ENCODE measurements at regions not wholly inside any gene's neighbourhood (a gene's known extent, or its start where the extent isn't known, plus 50 kb on each side); places are given as distances from the start of the nearest gene placed in this dataset.

- no peak for DNase-seq
Observed at GRCh38 chr2:22890132-22890531, 494.8 kb upstream of the KLHL29 start.

DNA sequence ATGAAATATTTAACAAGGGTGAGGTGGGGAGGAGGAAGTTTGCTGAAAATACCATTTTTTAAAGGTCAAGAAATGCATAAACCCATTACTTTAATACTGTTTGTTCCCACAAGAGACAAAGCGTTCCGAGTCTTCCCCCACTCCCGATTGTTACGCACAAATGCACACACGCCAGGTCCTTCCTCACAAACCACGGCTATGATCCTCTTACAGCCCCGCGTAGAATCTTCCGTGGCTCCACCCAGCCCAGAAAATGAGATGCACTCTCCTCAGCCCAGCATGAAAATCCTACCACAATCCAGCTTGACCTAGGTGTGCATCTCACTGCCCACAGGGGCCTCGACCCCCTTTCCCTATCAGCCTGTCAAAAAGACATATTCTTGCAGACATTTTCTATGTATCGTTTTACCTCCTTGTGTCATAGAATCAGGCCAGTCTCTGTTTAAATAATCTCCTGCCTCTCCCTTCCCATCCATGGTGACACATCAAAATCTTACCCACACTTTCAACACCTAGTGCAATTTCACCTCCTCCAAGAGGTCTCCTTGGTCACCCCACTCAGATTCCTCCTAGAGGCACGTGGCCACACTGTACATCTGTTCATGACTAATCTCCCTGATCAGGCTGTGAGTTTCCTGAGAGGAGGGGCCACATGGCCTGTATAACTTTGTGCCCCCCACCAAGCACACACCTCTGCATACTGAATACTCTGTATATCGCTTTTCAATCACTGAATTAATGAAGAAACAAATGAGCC lies 491.0 kb upstream of the KLHL29 start:
- no peak for DNase-seq

DNA sequence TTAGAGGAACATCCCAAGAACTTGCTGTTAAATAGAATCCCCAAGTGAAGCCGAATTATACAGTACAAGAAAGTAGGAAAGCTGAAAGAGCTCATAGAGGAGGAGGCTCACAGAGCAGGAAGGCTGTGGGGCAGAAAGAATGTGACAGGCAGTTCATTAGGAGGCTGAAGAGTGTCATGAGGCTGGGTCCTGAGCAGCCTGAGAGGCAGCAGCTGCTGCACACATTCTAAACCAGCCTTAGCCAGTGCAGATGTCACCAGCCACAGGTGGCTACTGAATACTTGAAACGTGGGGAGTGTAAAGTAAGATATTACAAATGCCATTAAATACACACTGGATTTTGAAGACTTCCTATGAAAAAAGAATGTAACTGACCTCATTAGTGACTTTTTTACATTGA lies 490.2 kb upstream of the KLHL29 start:
- DNase-seq, result no peak

DNA sequence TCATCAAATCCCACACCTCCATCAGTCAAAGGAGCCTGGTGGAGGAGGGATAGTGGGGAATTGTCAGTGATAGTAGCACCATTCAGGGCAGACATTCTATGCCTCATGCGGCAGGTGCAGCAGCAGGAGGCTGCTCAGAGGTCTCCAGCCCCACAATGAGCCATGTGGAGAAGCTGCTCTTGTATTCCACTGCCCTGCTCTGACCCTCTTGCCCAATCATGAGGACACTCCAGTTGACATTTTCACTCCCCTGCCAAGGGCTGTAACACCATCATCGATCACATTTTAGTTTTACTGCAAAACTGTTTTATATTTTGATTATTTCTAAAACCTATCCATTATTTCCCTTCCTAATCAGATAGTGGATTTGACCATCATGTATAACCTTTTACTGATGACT lies 487.6 kb upstream of the KLHL29 start:
- no peak for DNase-seq

DNA sequence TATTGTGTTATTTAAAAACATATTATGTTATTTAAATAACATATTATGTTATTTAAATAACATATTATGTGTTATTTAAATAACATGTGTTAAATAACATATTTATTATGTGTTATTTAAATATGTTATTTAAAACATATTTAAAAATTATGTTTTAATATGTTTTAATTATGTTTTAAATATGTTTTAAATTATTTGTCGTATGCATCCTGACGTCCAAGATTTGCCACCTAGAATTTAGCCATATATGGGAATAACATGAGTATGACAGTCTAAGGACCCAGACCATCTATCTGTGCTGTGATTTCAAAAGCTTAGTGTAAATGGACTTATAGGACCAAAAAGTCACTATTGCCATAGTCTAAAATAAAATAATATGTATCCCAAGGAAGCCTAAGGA lies 484.3 kb upstream of the KLHL29 start:
- no peak for DNase-seq

DNA sequence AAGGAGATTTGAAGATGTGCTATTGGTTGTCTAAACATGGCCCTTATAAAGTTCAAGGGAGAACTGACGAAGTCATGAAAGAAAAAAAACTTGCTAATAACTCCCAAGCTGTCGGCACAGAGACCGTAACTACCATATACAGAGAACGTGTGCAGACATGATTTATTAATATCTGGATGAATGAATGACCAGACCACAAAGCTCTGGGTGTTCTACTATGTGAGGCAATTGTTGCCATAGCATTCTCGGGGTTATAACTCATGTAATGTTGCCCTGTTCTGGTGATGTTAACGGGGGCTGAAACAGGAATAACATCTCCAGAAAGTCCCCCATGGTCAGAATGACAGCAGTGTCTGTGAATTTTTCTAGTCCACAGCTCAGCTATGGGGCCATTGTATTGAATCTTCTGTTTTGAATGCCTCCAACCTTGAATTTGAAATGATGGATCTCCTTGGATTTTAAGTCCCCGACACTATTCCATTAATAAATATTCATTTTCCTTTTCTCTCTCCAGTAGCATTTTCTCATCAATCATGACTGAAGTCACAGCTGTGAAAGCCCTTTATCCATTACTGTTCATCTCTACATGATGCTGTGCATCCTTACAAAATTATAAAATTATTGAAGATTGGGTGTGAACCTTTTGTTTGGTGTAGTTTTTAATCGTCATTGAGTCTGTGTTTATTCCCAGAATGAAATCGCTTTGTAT lies 483.4 kb upstream of the KLHL29 start:
- no peak for DNase-seq

GRCh38 chr2:22902180-22902550 lies 482.8 kb upstream of the KLHL29 start:
- no peak for DNase-seq

- DNase-seq, result no peak
Observed at GRCh38 chr2:22902662-22903165, 482.3 kb upstream of the KLHL29 start.

DNA sequence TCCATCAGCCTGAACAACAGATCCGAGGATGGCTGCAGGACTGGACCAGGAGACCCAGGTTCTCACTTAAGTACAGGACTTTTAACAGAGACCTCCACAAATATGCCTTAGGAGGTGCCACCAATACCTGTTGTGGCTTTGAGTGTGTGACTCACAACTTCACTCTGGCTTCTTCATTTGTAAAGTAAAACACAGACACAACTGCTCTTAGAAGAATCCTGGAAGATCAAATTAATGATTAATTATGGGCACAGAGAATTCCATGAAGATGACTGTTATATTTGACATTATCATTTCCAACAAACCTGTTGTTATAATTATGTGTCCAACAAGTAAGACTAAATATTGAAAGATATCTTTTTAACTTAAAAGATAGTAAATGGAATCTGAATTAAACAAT lies 481.4 kb upstream of the KLHL29 start:
- no peak for DNase-seq

- DNase-seq, result peak; percentile 4
Observed at GRCh38 chr2:22904126-22904684, 480.8 kb upstream of the KLHL29 start.

GRCh38 chr2:22907330-22907729 lies 477.6 kb upstream of the KLHL29 start:
- DNase-seq, result no peak

DNA sequence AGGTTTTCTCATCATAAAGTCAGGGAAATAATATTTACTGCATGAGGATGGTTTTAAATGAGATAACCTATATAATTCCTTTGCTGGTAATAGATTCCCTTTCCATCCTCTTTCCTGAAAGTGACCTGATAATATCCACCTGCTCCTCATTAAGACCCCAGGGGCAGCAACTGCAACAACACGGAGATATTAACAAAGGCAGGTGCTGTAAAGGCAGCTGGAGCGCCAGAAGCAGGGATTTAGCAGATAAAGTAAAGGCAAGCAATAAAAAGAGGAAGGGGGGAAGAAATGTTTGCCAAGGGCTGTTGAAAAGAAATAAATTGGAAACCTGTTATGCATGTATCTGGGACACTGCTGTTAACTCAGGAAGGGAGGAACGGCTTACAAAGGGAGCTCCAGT lies 472.6 kb upstream of the KLHL29 start:
- no peak for DNase-seq

- DNase-seq, result no peak
Observed at GRCh38 chr2:22929998-22930397, 455.0 kb upstream of the KLHL29 start.

- no peak for DNase-seq
Observed at GRCh38 chr2:22930781-22931180, 454.2 kb upstream of the KLHL29 start.

DNA sequence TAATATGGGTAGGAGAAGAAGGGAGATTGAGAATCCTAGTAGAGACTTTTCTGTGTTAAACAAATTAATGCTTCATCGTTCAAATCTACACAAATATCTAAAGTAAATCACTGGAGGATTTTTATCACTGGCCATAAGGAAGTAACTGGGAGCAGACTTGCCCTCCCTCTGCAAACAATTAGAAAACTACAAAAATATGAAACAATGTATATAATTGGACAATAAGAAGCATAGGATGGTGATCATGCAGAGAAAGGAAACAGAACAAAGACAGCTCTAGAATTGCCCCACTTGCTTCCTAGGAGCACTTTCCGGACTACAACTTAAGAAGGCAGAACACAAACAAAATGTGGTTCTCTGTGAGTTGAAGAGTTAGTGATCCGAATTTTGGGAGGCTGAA lies 452.7 kb upstream of the KLHL29 start:
- DNase-seq, result no peak

DNA sequence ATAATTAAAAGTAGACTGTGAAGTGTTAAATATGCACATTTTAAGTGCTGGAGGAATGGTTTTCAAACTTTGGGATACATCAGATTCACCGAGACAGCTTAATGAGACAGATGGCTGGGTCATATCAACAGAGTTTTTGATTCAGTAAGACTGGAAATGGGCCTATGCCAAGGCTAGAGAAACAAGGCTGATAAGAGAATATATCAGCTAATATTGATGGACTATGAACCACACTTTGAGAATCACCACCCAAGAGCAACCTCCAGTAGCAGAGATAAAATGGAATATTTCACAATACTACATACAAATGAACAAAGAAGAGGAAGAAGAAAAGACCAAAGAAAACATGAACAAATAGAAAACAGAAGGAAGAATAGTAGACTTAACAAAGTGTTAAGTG lies 450.2 kb upstream of the KLHL29 start:
- no peak for DNase-seq

DNA sequence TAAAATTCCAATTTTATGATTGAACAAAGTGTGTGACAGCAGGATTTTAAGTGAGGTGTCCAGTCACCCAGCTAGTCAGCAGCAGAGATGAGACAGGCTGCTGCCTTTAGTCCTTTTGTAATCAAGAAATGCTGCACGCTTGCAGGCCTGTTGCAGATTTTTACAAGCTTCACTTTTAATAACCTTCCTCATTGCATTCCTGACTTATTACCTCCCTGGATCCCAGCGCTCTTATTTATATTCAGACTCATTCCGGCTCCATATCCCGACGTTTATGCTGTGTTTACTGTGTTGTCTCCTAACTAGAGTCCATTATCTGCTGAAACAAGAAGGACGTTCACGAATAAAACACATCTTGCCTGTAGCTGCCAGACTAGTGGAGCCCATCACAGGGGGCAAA lies 442.5 kb upstream of the KLHL29 start:
- DNase-seq, result no peak

- no peak for DNase-seq
Observed at GRCh38 chr2:22944143-22944542, 440.8 kb upstream of the KLHL29 start.

DNA sequence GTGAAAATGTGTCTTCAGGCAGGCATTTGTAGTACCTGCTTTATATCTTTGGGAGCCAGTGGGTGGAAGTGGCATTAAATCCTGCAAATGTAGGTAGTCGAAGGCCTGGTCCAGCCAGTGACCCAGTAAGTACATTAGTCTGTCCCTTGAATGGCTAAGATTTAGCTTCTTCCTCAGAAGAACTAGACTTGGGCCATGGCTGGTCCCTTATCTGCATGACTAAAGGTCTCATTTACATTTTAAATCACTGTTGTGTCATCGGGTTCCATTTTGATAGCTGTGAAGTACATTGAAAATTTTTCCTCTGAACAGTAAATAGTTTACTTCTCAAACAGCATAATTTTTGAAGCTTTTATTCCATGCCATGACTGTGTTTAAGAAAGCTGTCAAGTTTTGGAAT lies 438.4 kb upstream of the KLHL29 start:
- DNase-seq, result no peak

DNA sequence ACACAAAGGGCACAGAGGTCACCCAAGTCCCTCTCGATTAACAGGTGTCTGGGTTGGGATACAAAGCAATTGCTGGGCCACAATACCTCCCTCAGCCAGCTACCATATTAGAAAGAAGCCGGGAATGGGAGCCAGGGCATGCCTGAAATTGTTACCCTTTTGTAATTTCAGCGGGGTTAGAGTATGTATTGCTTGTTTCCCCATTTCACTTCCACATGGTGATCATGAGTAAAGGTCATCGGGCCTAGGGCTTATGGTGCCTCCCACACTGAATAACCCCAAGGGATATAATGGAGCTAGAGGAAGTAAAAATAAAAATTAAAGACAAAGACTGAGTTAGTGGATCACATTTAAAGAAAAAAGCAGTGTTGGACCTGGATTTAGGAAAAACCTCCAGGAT lies 437.2 kb upstream of the KLHL29 start:
- DNase-seq, result no peak

GRCh38 chr2:22950431-22950830 lies 434.5 kb upstream of the KLHL29 start:
- DNase-seq, result no peak

- no peak for DNase-seq
Observed at GRCh38 chr2:22952656-22953225, 432.2 kb upstream of the KLHL29 start.

- no peak for DNase-seq
Observed at GRCh38 chr2:22957446-22957845, 427.5 kb upstream of the KLHL29 start.

- DNase-seq, result no peak
Observed at GRCh38 chr2:22958308-22958707, 426.7 kb upstream of the KLHL29 start.

Measured in activated CD4-positive, alpha-beta T cell treated with anti-CD3 and anti-CD28 coated beads, Interleukin-10, Interleukin-2, amounts not matched to agents 100 ng/mL and 50 ng/mL, durations not matched to agents 16 hours and 8 hours (primary cell).